Liver (tissue), 8 donors: ENCODE measurements at regions not wholly inside any gene's neighbourhood (a gene's known extent, or its start where the extent isn't known, plus 50 kb on each side); places are given as distances from the start of the nearest gene placed in this dataset.

Experiments used
- DNase-seq: peaks from one replicate; pipeline ENCODE4 v3.0.0-alpha.2; 2017; ENCODE audit warnings: low spot score
- H3K27ac ChIP-seq, 2 donors: one replicate each; pipeline ENCODE4 v1.7.0; 2013; ENCODE audit warnings: inconsistent platforms in 2 of 2, low read length in 2 of 2, control low read depth in 1 of 2, low read depth in 1 of 2, mild to moderate bottlenecking in 1 of 2
- H3K27me3 ChIP-seq, 4 donors: one replicate each; pipeline versions ENCODE4 v1.6.1 to v1.7.0; 2013; ENCODE audit warnings: low read length in 3 of 4, inconsistent platforms in 1 of 4, mild to moderate bottlenecking in 1 of 4, moderate library complexity in 1 of 4; ENCODE audit not compliant: control insufficient read depth in 4 of 4, insufficient read depth in 4 of 4
- H3K36me3 ChIP-seq, 4 donors: one replicate each; pipeline versions ENCODE4 v1.6.1 to v1.7.0; 2013; ENCODE audit warnings: low read length in 3 of 4, mild to moderate bottlenecking in 3 of 4, low read depth in 1 of 4, moderate library complexity in 1 of 4; ENCODE audit not compliant: control insufficient read depth in 4 of 4, insufficient read depth in 3 of 4
- H3K4me1 ChIP-seq, 4 donors: one replicate each; pipeline versions ENCODE4 v1.6.1 to v1.7.0; 2013; ENCODE audit warnings: low read length in 3 of 4, mild to moderate bottlenecking in 3 of 4, moderate library complexity in 1 of 4; ENCODE audit not compliant: control insufficient read depth in 4 of 4, insufficient read depth in 4 of 4
- H3K4me3 ChIP-seq, 3 donors: one replicate each; pipeline versions ENCODE4 v1.6.1 to v1.7.0; 2013; ENCODE audit warnings: low read length in 3 of 3, control low read depth in 1 of 3, low read depth in 1 of 3, mild to moderate bottlenecking in 1 of 3
- H3K9ac ChIP-seq, 2 donors: one replicate each; pipeline ENCODE4 v1.7.0; 2013; ENCODE audit warnings: low read length in 2 of 2, mild to moderate bottlenecking in 2 of 2, moderate library complexity in 2 of 2, control low read depth in 1 of 2, low read depth in 1 of 2
- H3K9me3 ChIP-seq, 4 donors: one replicate each; pipeline versions ENCODE4 v1.6.1 to v1.7.0; 2013; ENCODE audit warnings: low read length in 3 of 4; ENCODE audit not compliant: control insufficient read depth in 4 of 4
- EGR1 ChIP-seq, 2 donors: IDR thresholded peaks; 2 replicates each; pipeline ENCODE4 v1.6.1; 2016 to 2018; ENCODE audit warnings: antibody characterized with exemption in 2 of 2, low read depth in 2 of 2
- FOXA1 ChIP-seq: IDR thresholded peaks from 2 replicates; pipeline ENCODE4 v1.6.1; 2016; ENCODE audit warnings: antibody characterized with exemption
- FOXA2 ChIP-seq: IDR thresholded peaks from 2 replicates; pipeline ENCODE4 v1.6.1; 2016; ENCODE audit warnings: antibody characterized with exemption
- GABPA ChIP-seq, 2 donors: IDR thresholded peaks in 1 of 2; conservative IDR thresholded peaks in 1 of 2; 2 replicates each; pipeline ENCODE4 v1.6.1; 2016; ENCODE audit warnings: antibody characterized with exemption in 2 of 2, mild to moderate bottlenecking in 1 of 2, moderate library complexity in 1 of 2
- HNF4A ChIP-seq, 2 donors: conservative IDR thresholded peaks; 2 replicates each; pipeline ENCODE4 v1.6.1; 2016; ENCODE audit warnings: antibody characterized with exemption in 2 of 2, mild to moderate bottlenecking in 2 of 2
- HNF4G ChIP-seq: IDR thresholded peaks from 2 replicates; pipeline ENCODE4 v1.6.1; 2016; ENCODE audit warnings: antibody characterized with exemption
- JUND ChIP-seq, 2 donors: IDR thresholded peaks; 2 replicates each; pipeline ENCODE4 v1.6.1; 2016; ENCODE audit warnings: antibody characterized with exemption in 2 of 2
- NR2F2 ChIP-seq: IDR thresholded peaks from 2 replicates; pipeline ENCODE4 v1.6.1; 2016; ENCODE audit warnings: antibody characterized with exemption
- RAD21 ChIP-seq, 2 donors: IDR thresholded peaks; 2 replicates each; pipeline ENCODE4 v1.6.1; 2016; ENCODE audit warnings: antibody characterized with exemption in 2 of 2, mild to moderate bottlenecking in 2 of 2
- RXRA ChIP-seq, 2 donors: IDR thresholded peaks; 2 replicates each; pipeline ENCODE4 v1.6.1; 2017 to 2018; ENCODE audit warnings: antibody characterized with exemption in 2 of 2, mild to moderate bottlenecking in 1 of 2
- SP1 ChIP-seq: IDR thresholded peaks from 2 replicates; pipeline ENCODE4 v1.6.1; 2018; ENCODE audit warnings: antibody characterized with exemption, mild to moderate bottlenecking
- TAF1 ChIP-seq: conservative IDR thresholded peaks from 2 replicates; pipeline ENCODE4 v1.6.1; 2016; ENCODE audit warnings: antibody characterized with exemption, mild to moderate bottlenecking
- YY1 ChIP-seq: IDR thresholded peaks from 2 replicates; pipeline ENCODE4 v1.6.1; 2016; ENCODE audit warnings: antibody characterized with exemption, mild to moderate bottlenecking
- WGBS: extraction: QIAGEN DNeasy Blood & Tissue Kit; methylation state at CpG from one replicate; pipeline ENCODE4 v1.1.7; 2013; 5-methylcytosine and 5-hydroxymethylcytosine counted together
- TF ChIP-seq, protein P1 (sequence below): IDR thresholded peaks from 2 replicates; pipeline ENCODE4 v1.6.1; 2016; ENCODE audit warnings: antibody characterized with exemption
- TF ChIP-seq, protein P2 (sequence below): fragments of 150-350 bp; IDR thresholded peaks from 2 replicates; pipeline ENCODE4 v1.5.1; 2017; ENCODE audit warnings: improper control_type of control experiment, low read depth, low read length; ENCODE audit not compliant: missing input control
- TF ChIP-seq, protein P3 (sequence below): IDR thresholded peaks from 2 replicates; pipeline ENCODE4 v1.6.1; 2016; ENCODE audit warnings: antibody characterized with exemption
- TF ChIP-seq, protein P4 (sequence below): IDR thresholded peaks from 2 replicates; pipeline ENCODE4 v1.6.1; 2016; ENCODE audit warnings: antibody characterized with exemption
- TF ChIP-seq, protein P5 (sequence below): IDR thresholded peaks from 2 replicates; pipeline ENCODE4 v1.6.1; 2016; ENCODE audit warnings: antibody characterized with exemption, mild to moderate bottlenecking
- donor health status: healthy.
- donor health status: healthy.
- donor health status: healthy.
- donor health status: healthy.
- donor health status: healthy.

DNA sequence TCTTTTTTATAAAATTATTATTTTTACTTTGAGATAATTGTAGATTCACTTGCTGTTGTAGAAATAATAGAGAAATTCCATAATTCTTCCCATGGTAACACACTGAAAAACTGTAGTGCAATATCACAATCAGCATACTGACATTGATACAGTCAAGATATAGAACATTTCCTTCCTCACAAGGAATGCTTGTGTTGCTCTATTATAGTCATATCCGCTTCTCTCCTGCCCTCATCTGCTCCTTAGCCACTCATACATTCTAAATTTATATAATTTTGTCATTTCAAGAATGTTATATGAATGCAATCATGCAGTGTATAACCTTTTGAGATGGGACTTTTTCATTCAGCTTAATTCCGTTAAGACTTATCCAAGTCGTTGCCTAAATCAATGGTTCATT, 320.2 kb downstream of the BARHL2 start:
- 87% methylated on average over 3 of the region's 3 CpGs for WGBS
- no peaks in the 10 kb centered on the region for H3K9me3 ChIP-seq
- H3K27ac ChIP-seq = no peak overlapping the region
- H3K4me3 ChIP-seq = no peak overlapping the region
- H3K4me1 ChIP-seq = no peaks in the 10 kb centered on the region
- H3K9ac ChIP-seq = no peak overlapping the region
- H3K27me3 ChIP-seq = no peaks in the 10 kb centered on the region
- no peak for DNase-seq
- no peaks in the 10 kb centered on the region for H3K36me3 ChIP-seq
- TF ChIP-seq SP1 (no peak), GABPA (IDR thresholded peaks at IDR 0.05 in 1 of 2, conservative IDR thresholded peaks at IDR 0.05 in 1 of 2) (no peak), JUND (IDR thresholded peaks at IDR 0.05) (no peak), HNF4A (conservative IDR thresholded peaks at IDR 0.05) (no peak), FOXA2 (no peak), RAD21 (IDR thresholded peaks at IDR 0.05) (no peak), HNF4G (no peak), NR2F2 (no peak), TAF1 (no peak), RXRA (IDR thresholded peaks at IDR 0.05) (no peak), YY1 (no peak), FOXA1 (no peak), EGR1 (IDR thresholded peaks at IDR 0.05; ENCODE audit: low read depth in 2 of 2) (no peak)
- TF ChIP-seq, protein P1, sequence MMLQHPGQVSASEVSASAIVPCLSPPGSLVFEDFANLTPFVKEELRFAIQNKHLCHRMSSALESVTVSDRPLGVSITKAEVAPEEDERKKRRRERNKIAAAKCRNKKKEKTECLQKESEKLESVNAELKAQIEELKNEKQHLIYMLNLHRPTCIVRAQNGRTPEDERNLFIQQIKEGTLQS = no peak
- TF ChIP-seq, protein P2, sequence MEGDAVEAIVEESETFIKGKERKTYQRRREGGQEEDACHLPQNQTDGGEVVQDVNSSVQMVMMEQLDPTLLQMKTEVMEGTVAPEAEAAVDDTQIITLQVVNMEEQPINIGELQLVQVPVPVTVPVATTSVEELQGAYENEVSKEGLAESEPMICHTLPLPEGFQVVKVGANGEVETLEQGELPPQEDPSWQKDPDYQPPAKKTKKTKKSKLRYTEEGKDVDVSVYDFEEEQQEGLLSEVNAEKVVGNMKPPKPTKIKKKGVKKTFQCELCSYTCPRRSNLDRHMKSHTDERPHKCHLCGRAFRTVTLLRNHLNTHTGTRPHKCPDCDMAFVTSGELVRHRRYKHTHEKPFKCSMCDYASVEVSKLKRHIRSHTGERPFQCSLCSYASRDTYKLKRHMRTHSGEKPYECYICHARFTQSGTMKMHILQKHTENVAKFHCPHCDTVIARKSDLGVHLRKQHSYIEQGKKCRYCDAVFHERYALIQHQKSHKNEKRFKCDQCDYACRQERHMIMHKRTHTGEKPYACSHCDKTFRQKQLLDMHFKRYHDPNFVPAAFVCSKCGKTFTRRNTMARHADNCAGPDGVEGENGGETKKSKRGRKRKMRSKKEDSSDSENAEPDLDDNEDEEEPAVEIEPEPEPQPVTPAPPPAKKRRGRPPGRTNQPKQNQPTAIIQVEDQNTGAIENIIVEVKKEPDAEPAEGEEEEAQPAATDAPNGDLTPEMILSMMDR = no peak
- TF ChIP-seq, protein P3, sequence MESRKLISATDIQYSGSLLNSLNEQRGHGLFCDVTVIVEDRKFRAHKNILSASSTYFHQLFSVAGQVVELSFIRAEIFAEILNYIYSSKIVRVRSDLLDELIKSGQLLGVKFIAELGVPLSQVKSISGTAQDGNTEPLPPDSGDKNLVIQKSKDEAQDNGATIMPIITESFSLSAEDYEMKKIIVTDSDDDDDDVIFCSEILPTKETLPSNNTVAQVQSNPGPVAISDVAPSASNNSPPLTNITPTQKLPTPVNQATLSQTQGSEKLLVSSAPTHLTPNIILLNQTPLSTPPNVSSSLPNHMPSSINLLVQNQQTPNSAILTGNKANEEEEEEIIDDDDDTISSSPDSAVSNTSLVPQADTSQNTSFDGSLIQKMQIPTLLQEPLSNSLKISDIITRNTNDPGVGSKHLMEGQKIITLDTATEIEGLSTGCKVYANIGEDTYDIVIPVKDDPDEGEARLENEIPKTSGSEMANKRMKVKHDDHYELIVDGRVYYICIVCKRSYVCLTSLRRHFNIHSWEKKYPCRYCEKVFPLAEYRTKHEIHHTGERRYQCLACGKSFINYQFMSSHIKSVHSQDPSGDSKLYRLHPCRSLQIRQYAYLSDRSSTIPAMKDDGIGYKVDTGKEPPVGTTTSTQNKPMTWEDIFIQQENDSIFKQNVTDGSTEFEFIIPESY = no peak
- TF ChIP-seq, protein P4, sequence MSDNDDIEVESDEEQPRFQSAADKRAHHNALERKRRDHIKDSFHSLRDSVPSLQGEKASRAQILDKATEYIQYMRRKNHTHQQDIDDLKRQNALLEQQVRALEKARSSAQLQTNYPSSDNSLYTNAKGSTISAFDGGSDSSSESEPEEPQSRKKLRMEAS = no peak
- TF ChIP-seq, protein P5, sequence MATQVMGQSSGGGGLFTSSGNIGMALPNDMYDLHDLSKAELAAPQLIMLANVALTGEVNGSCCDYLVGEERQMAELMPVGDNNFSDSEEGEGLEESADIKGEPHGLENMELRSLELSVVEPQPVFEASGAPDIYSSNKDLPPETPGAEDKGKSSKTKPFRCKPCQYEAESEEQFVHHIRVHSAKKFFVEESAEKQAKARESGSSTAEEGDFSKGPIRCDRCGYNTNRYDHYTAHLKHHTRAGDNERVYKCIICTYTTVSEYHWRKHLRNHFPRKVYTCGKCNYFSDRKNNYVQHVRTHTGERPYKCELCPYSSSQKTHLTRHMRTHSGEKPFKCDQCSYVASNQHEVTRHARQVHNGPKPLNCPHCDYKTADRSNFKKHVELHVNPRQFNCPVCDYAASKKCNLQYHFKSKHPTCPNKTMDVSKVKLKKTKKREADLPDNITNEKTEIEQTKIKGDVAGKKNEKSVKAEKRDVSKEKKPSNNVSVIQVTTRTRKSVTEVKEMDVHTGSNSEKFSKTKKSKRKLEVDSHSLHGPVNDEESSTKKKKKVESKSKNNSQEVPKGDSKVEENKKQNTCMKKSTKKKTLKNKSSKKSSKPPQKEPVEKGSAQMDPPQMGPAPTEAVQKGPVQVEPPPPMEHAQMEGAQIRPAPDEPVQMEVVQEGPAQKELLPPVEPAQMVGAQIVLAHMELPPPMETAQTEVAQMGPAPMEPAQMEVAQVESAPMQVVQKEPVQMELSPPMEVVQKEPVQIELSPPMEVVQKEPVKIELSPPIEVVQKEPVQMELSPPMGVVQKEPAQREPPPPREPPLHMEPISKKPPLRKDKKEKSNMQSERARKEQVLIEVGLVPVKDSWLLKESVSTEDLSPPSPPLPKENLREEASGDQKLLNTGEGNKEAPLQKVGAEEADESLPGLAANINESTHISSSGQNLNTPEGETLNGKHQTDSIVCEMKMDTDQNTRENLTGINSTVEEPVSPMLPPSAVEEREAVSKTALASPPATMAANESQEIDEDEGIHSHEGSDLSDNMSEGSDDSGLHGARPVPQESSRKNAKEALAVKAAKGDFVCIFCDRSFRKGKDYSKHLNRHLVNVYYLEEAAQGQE = no peak
